NT2/D1 (cell line): ENCODE measurements at regions not wholly inside any gene's neighbourhood (a gene's known extent, or its start where the extent isn't known, plus 50 kb on each side); places are given as distances from the start of the nearest gene placed in this dataset.

Experiments used
- SUZ12 ChIP-seq: IDR thresholded peaks from 2 replicates; pipeline ENCODE4 v1.6.1; 2011; ENCODE audit not compliant: insufficient read length, insufficient read depth; ENCODE audit errors: extremely low read depth
- YY1 ChIP-seq: IDR thresholded peaks from 2 replicates; pipeline ENCODE4 v1.6.1; 2011; ENCODE audit not compliant: insufficient read length, insufficient read depth
- ZNF274 ChIP-seq: IDR thresholded peaks from 2 replicates; pipeline ENCODE4 v1.6.1; 2011; ENCODE audit warnings: mild to moderate bottlenecking, low read depth, low read length

DNA sequence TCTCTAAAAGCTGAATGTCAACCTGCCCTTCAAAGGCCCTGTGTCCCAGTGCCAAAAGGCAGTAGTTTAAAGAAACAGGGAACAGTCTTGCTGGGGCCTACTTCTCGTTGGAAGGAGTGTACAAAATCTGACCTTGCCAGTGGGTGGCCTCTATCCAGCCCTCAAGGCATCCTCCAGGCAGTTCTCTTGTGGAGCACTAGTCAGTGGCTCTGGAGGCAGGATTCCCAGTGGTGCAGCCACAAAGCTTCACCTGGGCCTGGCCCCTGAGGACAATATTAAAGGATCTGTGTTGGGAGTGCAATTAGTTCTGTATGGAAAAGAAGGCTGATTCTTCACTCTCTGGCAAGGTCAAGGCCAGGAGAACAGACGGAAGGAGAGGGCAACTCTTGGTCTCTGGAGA lies 237.8 kb upstream of the ADAMTS9 start:
- TF ChIP-seq ZNF274 (no peak), YY1 (no peak), SUZ12 (no peak)
